GM12878 (cell line): ENCODE measurements at regions not wholly inside any gene's neighbourhood (a gene's known extent, or its start where the extent isn't known, plus 50 kb on each side); places are given as distances from the start of the nearest gene placed in this dataset.

ENCODE experiments used
- ATAC-seq: fragments of 200-7000 bp; cut with Tn5 transposase; 3 replicates; pipeline ENCODE4 v1.9.1; 2020; ENCODE audit warnings: mild to moderate bottlenecking, moderate library complexity
- BruUV-seq: library from RNA; stranded (reverse); fragments of 400-500 nt; replicated peaks from 2 replicates; lab custom pipeline; 2021; lab: Mats Ljungman, UMichigan
- CTCF ChIA-PET: fragments of 300-600 bp; sonication (Branson Sonifier 250); formaldehyde crosslinking; extraction: SDS; loops from one replicate; lab custom pipeline; 2021; ENCODE audit warnings: inconsistent platforms; lab: Yijun Ruan, JAX
- POLR2A ChIA-PET: fragments of 350-600 bp; formaldehyde crosslinking; extraction: SDS; loops from one replicate; lab custom pipeline; 2021; ENCODE audit warnings: inconsistent platforms; lab: Charles Lee
- RAD21 ChIA-PET: fragments of 300-600 bp; sonication (Branson Sonifier 250); formaldehyde crosslinking; loops from one replicate; lab custom pipeline; 2023; ENCODE audit warnings: antibody characterized with exemption; ENCODE audit not compliant: unreplicated experiment; lab: Charles Lee
- SMC1A ChIA-PET: fragments of 300-600 bp; sonication (Branson Sonifier 250); formaldehyde crosslinking; loops from one replicate; lab custom pipeline; 2023; ENCODE audit not compliant: unreplicated experiment, uncharacterized antibody; lab: Charles Lee
- DNase-seq: peaks from one replicate; pipeline ENCODE4 v3.0.0-alpha.2; 2011; ENCODE audit warnings: low read depth, low spot score
- FAIRE-seq: peaks from 3 replicates; lab custom pipeline; 2011; peaks lifted over from hg19 to GRCh38; lab: Jason Lieb, UNC
- H2AFZ ChIP-seq: 2 replicates; pipeline ENCODE4 v1.6.0; 2011; ENCODE audit warnings: low read depth, low read length, control low read depth; ENCODE audit not compliant: control insufficient read depth
- H3K27ac ChIP-seq: 2 replicates; pipeline ENCODE4 v1.5.1; 2011; ENCODE audit warnings: control low read depth; ENCODE audit not compliant: control insufficient read depth, insufficient read depth
- H3K27me3 ChIP-seq, 2 experiments: replicated peaks in 1 of 2; 2 replicates each; pipeline versions ENCODE4 v1.6.0 to v1.6.1; 2011; ENCODE audit warnings: low read length in 1 of 2; ENCODE audit not compliant: control insufficient read depth in 2 of 2, insufficient read depth in 2 of 2
- H3K36me3 ChIP-seq, 2 experiments: 2 replicates each; pipeline ENCODE4 v1.5.1; 2011; ENCODE audit warnings: low read length in 1 of 2; ENCODE audit not compliant: control insufficient read depth in 2 of 2, insufficient read depth in 2 of 2
- H3K4me1 ChIP-seq: 2 replicates; pipeline ENCODE4 v1.6.1; 2011; ENCODE audit warnings: mild to moderate bottlenecking, low read length, moderate library complexity, mixed read lengths; ENCODE audit not compliant: control insufficient read depth, insufficient read depth
- H3K4me2 ChIP-seq: 2 replicates; pipeline ENCODE4 v1.6.0; 2011; ENCODE audit warnings: control low read depth; ENCODE audit not compliant: control insufficient read depth, insufficient read depth
- H3K4me3 ChIP-seq: fragments of 200-600 bp; sonication (generic); 2 replicates; pipeline ENCODE4 v1.5.1; 2016
- H3K79me2 ChIP-seq: 2 replicates; pipeline ENCODE4 v1.6.0; 2011; ENCODE audit warnings: low read length; ENCODE audit not compliant: control insufficient read depth, insufficient read depth
- H3K9ac ChIP-seq: 2 replicates; pipeline ENCODE4 v1.8.0; 2011; ENCODE audit warnings: low read length, control low read depth, mixed read lengths; ENCODE audit not compliant: control insufficient read depth, insufficient read depth
- H3K9me3 ChIP-seq: replicated peaks from 3 replicates; pipeline ENCODE4 v1.5.1; 2011; ENCODE audit warnings: mild to moderate bottlenecking, low read length; ENCODE audit not compliant: control insufficient read depth, insufficient read depth
- H4K20me1 ChIP-seq: 2 replicates; pipeline ENCODE4 v1.6.0; 2011; ENCODE audit not compliant: control insufficient read depth, insufficient read depth
- ASH2L ChIP-seq: fragments of 300-600, 200-600 bp; sonication (generic); IDR thresholded peaks from 2 replicates; pipeline ENCODE4 v1.6.1; 2017; ENCODE audit warnings: low read depth, mild to moderate bottlenecking, borderline replicate concordance
- CBX3 ChIP-seq: fragments of 200-600 bp; sonication (generic); IDR thresholded peaks from 2 replicates; pipeline ENCODE4 v1.6.1; 2016; ENCODE audit warnings: low read depth, borderline replicate concordance
- CTCF ChIP-seq, 3 experiments: IDR thresholded peaks in 2 of 3; conservative IDR thresholded peaks in 1 of 3; 2 replicates each; pipeline ENCODE4 v1.5.1; 2011; ENCODE audit warnings: low read depth in 3 of 3, low read length in 3 of 3, mild to moderate bottlenecking in 3 of 3, control low read depth in 2 of 3, moderate library complexity in 2 of 3, inconsistent platforms in 1 of 3, mixed read lengths in 1 of 3; ENCODE audit not compliant: control insufficient read depth in 2 of 3, insufficient read depth in 1 of 3; ENCODE audit errors: extremely low read depth in 1 of 3
- KDM1A ChIP-seq: fragments of 200-600 bp; sonication (generic); IDR thresholded peaks from 2 replicates; pipeline ENCODE4 v1.6.1; 2016; ENCODE audit warnings: borderline replicate concordance
- NFXL1 ChIP-seq: fragments of 450-650 bp; IDR thresholded peaks from 2 replicates; pipeline ENCODE4 v1.6.1; 2017; ENCODE audit warnings: antibody characterized with exemption, mild to moderate bottlenecking, borderline replicate concordance
- PML ChIP-seq: IDR thresholded peaks from 2 replicates; pipeline ENCODE4 v1.6.1; 2012; ENCODE audit warnings: low read length, inconsistent platforms
- RCOR1 ChIP-seq: conservative IDR thresholded peaks from 2 replicates; pipeline ENCODE4 v1.6.1; 2012; ENCODE audit warnings: low read depth, low read length, improper control_type of control experiment
- RFX5 ChIP-seq: IDR thresholded peaks from 2 replicates; pipeline ENCODE4 v1.6.1; 2011; ENCODE audit warnings: low read depth, low read length, improper control_type of control experiment
- RUNX3 ChIP-seq: IDR thresholded peaks from 2 replicates; pipeline ENCODE4 v1.6.1; 2012; ENCODE audit warnings: low read length, inconsistent platforms
- SMAD5 ChIP-seq: IDR thresholded peaks from 2 replicates; pipeline ENCODE4 v1.6.1; 2016; ENCODE audit warnings: antibody characterized with exemption, low read depth
- SRF ChIP-seq, 2 experiments: IDR thresholded peaks; 2 replicates each; pipeline ENCODE4 v1.6.1; 2011; ENCODE audit warnings: low read depth in 2 of 2, low read length in 2 of 2, mild to moderate bottlenecking in 1 of 2, moderate library complexity in 1 of 2
- SUPT20H ChIP-seq: IDR thresholded peaks from 2 replicates; pipeline ENCODE4 v1.6.1; 2011; ENCODE audit warnings: low read depth, mild to moderate bottlenecking, low read length, moderate library complexity, borderline replicate concordance; ENCODE audit not compliant: control insufficient read depth
- TCF12 ChIP-seq: IDR thresholded peaks from 2 replicates; pipeline ENCODE4 v1.6.1; 2011; ENCODE audit warnings: low read depth, mild to moderate bottlenecking, low read length
- TCF3 ChIP-seq: IDR thresholded peaks from 2 replicates; pipeline ENCODE4 v1.6.1; 2012; ENCODE audit warnings: low read depth, mild to moderate bottlenecking, low read length, borderline replicate concordance; ENCODE audit not compliant: insufficient read depth
- ZNF24 ChIP-seq: fragments of 450-650 bp; IDR thresholded peaks from 2 replicates; pipeline ENCODE4 v1.6.1; 2017; ENCODE audit warnings: antibody characterized with exemption, mild to moderate bottlenecking
- ZNF622 ChIP-seq: fragments of 450-650 bp; IDR thresholded peaks from 2 replicates; pipeline ENCODE4 v1.6.1; 2017; ENCODE audit warnings: mild to moderate bottlenecking, inconsistent platforms
- ZSCAN29 ChIP-seq: fragments of 450-650 bp; IDR thresholded peaks from 2 replicates; pipeline ENCODE4 v1.6.1; 2017; ENCODE audit warnings: mild to moderate bottlenecking, moderate library complexity
- ZZZ3 ChIP-seq: IDR thresholded peaks from 2 replicates; pipeline ENCODE4 v1.6.1; 2011; ENCODE audit warnings: low read depth; ENCODE audit not compliant: control insufficient read depth, insufficient read length
- WGBS: methylation state at CpG from one replicate; pipeline ENCODE4 v1.1.6; 2016; ENCODE audit warnings: low lambda C conversion rate; ENCODE audit not compliant: insufficient replicate concordance, insufficient coverage; ENCODE audit errors: missing lambda C conversion rate; 5-methylcytosine and 5-hydroxymethylcytosine counted together
- in situ Hi-C: fragments of 300-500 bp; cut with MboI; formaldehyde crosslinking; loops from 9 replicates; pipeline ENCODE4 v1.14.3; 2018; ENCODE audit warnings: mixed read lengths
- intact Hi-C: fragments of 100-400 bp; cut with micrococcal nuclease; formaldehyde crosslinking; loops from one replicate; pipeline ENCODE4 v1.14.2; 2022; ENCODE audit not compliant: unreplicated experiment
- TF ChIP-seq, protein P1 (sequence below): IDR thresholded peaks from 2 replicates; pipeline ENCODE4 v1.6.1; 2012; ENCODE audit warnings: low read depth, low read length, improper control_type of control experiment
- TF ChIP-seq, protein P2 (sequence below): fragments of 450-650 bp; IDR thresholded peaks from 2 replicates; pipeline ENCODE4 v1.6.1; 2017; ENCODE audit warnings: low read depth, mild to moderate bottlenecking, moderate library complexity

GRCh38 chr11:112398798-112399478 is 138.3 kb upstream of the PLET1 start (continued):
- TF ChIP-seq NFXL1 (no peak), SRF (IDR thresholded peaks at IDR 0.05; ENCODE audit: low read depth in 2 of 2, low read length in 2 of 2) (no peak), ZNF622 (no peak), ZZZ3 (no peak), ZNF24 (no peak), CBX3 (no peak), TCF12 (no peak)
- TF ChIP-seq, protein P1, sequence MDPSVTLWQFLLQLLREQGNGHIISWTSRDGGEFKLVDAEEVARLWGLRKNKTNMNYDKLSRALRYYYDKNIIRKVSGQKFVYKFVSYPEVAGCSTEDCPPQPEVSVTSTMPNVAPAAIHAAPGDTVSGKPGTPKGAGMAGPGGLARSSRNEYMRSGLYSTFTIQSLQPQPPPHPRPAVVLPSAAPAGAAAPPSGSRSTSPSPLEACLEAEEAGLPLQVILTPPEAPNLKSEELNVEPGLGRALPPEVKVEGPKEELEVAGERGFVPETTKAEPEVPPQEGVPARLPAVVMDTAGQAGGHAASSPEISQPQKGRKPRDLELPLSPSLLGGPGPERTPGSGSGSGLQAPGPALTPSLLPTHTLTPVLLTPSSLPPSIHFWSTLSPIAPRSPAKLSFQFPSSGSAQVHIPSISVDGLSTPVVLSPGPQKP, result no peak
- TF ChIP-seq, protein P2, sequence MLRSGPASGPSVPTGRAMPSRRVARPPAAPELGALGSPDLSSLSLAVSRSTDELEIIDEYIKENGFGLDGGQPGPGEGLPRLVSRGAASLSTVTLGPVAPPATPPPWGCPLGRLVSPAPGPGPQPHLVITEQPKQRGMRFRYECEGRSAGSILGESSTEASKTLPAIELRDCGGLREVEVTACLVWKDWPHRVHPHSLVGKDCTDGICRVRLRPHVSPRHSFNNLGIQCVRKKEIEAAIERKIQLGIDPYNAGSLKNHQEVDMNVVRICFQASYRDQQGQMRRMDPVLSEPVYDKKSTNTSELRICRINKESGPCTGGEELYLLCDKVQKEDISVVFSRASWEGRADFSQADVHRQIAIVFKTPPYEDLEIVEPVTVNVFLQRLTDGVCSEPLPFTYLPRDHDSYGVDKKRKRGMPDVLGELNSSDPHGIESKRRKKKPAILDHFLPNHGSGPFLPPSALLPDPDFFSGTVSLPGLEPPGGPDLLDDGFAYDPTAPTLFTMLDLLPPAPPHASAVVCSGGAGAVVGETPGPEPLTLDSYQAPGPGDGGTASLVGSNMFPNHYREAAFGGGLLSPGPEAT, result no peak

- no peak for ATAC-seq
- 11% methylated on average over 7 of the region's 7 CpGs for WGBS
- H3K9ac ChIP-seq, result no peak overlapping the region
- H3K4me1 ChIP-seq, result no peaks in the 10 kb centered on the region
- H3K9me3 ChIP-seq, result no peaks in the 10 kb centered on the region
- H2AFZ ChIP-seq, result no peak overlapping the region
- ChIA-PET CTCF (interaction anchor here (0.6 kb wide), 1 partner anchor 1131 kb away, joined by 3 read pairs; no protein-coding TSS in a partner anchor), POLR2A (no interaction called here), RAD21 (no interaction called here), SMC1A (no interaction called here)
- no peaks in the 10 kb centered on the region; a peak in 1 of 4 replicates for H3K27me3 ChIP-seq
- DNase-seq, result no peak
- no TSS peak for BruUV-seq
- H4K20me1 ChIP-seq, result no peaks in the 10 kb centered on the region
- H3K4me2 ChIP-seq, result no peak overlapping the region
- H3K4me3 ChIP-seq, result no peak overlapping the region
- H3K79me2 ChIP-seq, result no peaks in the 10 kb centered on the region
- H3K27ac ChIP-seq, result no peak overlapping the region
- intact Hi-C loops (no loop called here), in situ Hi-C loops (no loop called here)
- no peak for FAIRE-seq
- no peaks in the 10 kb centered on the region for H3K36me3 ChIP-seq
- no peak for TF ChIP-seq SUPT20H
- no peak for TF ChIP-seq RCOR1
- TF ChIP-seq RFX5, result no peak
- no peak for TF ChIP-seq SMAD5
- no peak for TF ChIP-seq ZSCAN29
- TF ChIP-seq ASH2L, result no peak
- TF ChIP-seq CTCF (IDR thresholded peaks at IDR 0.05 in 2 of 3, conservative IDR thresholded peaks at IDR 0.05 in 1 of 3; ENCODE audit: control insufficient read depth in 2 of 3, extremely low read depth in 1 of 3, insufficient read depth in 1 of 3, low read depth in 3 of 3, low read length in 3 of 3), result no peak
- no peak for TF ChIP-seq PML
- TF ChIP-seq ZZZ3, result no peak
- no peak for TF ChIP-seq KDM1A
- no peak for TF ChIP-seq RUNX3
- TF ChIP-seq TCF3, result no peak
Measured at GRCh38 chr11:112400476-112401014, 139.9 kb upstream of the PLET1 start.
